Adrenal gland (tissue), 5 donors: ENCODE measurements at regions not wholly inside any gene's neighbourhood (a gene's known extent, or its start where the extent isn't known, plus 50 kb on each side); places are given as distances from the start of the nearest gene placed in this dataset.

Experiments used
- POLR2A ChIP-seq, 2 donors: fragments of 450-650 bp; IDR thresholded peaks; one replicate each; pipeline ENCODE4 v1.6.1; 2017; ENCODE audit warnings: antibody characterized with exemption in 2 of 2, mild to moderate bottlenecking in 2 of 2, moderate library complexity in 1 of 2
- TF ChIP-seq, protein P1 (sequence below), 6 experiments: fragments of 450-650 bp in 4 of 6; fragments of 200-600 bp in 2 of 6; sonication (generic) in 1 of 6; IDR thresholded peaks; 1 replicate in 5 of 6; 2 replicates in 1 of 6; pipeline versions ENCODE4 v1.5.1 to v1.8.0; 2016 to 2021; ENCODE audit warnings: antibody characterized with exemption in 6 of 6, mild to moderate bottlenecking in 2 of 6, moderate library complexity in 1 of 6
- donor health status: DM: no; HTN: no; CAD: no.

DNA sequence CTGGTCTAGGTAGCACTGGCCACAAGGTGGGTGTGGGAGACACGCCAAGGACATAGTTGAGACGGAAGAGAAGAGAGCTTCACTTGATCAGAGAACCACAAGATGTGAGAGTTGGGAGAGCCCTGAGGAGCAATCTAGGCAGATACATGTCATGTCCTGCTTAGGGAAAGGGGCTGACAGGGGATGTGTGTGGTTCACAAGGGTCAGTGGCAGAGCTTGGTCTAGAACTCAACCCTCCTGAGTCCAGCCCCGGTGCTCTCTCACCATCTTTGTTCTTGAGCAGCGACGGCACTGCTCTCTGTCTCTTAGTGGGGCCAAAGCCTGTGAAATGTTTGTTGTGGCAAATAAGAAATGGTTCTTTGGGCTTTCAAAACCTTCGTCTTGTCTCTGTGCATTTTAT, 243.5 kb upstream of the ROPN1 start:
- TF ChIP-seq, protein P1, sequence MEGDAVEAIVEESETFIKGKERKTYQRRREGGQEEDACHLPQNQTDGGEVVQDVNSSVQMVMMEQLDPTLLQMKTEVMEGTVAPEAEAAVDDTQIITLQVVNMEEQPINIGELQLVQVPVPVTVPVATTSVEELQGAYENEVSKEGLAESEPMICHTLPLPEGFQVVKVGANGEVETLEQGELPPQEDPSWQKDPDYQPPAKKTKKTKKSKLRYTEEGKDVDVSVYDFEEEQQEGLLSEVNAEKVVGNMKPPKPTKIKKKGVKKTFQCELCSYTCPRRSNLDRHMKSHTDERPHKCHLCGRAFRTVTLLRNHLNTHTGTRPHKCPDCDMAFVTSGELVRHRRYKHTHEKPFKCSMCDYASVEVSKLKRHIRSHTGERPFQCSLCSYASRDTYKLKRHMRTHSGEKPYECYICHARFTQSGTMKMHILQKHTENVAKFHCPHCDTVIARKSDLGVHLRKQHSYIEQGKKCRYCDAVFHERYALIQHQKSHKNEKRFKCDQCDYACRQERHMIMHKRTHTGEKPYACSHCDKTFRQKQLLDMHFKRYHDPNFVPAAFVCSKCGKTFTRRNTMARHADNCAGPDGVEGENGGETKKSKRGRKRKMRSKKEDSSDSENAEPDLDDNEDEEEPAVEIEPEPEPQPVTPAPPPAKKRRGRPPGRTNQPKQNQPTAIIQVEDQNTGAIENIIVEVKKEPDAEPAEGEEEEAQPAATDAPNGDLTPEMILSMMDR (IDR thresholded peaks at IDR 0.05): no peak
- no peak for TF ChIP-seq POLR2A (IDR thresholded peaks at IDR 0.05)
